ENCODE measurements at regions not wholly inside any gene's neighbourhood (a gene's known extent, or its start where the extent isn't known, plus 50 kb on each side); places are given as distances from the start of the nearest gene placed in this dataset.

DNA sequence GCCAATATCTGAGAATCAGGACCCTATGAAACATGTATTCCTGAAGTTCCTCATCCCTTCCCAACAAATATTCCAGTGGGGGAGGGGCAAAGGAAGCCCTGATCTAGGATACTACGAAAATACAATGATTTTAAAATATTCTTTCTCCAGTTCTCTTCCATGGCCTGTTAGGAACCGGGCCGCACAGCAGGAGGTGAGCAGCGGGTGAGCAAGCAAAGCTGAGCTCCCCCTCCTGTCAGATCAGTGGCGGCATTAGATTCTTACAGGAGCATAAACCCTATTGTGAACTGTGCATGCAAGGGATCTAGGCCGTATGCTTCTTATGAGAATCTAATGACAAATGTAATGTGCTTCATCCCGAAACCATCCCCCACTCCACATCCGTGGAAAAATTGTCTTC lies 370.8 kb downstream of the WDR11 start:
- no peak for FAIRE-seq
- no peak for DNase-seq (ENCODE audit: low spot score)

DNA sequence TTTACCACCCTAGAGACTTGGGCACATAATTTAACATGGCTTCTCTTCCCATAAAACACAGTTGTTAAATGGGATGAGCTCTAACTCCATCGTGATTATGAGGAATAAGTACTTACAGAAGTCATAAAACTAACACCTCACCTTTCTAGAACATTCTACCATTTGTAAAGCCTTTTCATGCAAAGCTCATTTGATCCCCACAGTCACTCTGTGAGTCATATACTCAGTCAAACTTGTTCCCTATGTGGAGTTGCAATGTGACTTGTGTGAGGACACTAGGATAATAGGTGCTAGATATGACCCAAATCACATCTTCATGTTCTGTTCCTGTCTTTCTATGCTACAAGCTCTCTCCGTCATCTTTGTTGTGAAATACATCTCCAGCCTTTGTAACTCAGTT lies 371.7 kb downstream of the WDR11 start:
- FAIRE-seq (no peak), DNase-seq (ENCODE audit: low spot score) (no peak)

GRCh38 chr10:121231079-121231478 lies 367.2 kb downstream of the FGFR2 start:
- DNase-seq (ENCODE audit: low spot score) (no peak), FAIRE-seq (no peak)

GRCh38 chr10:121232494-121232893 lies 365.8 kb downstream of the FGFR2 start:
- FAIRE-seq (no peak), DNase-seq (ENCODE audit: low spot score) (no peak)

DNA sequence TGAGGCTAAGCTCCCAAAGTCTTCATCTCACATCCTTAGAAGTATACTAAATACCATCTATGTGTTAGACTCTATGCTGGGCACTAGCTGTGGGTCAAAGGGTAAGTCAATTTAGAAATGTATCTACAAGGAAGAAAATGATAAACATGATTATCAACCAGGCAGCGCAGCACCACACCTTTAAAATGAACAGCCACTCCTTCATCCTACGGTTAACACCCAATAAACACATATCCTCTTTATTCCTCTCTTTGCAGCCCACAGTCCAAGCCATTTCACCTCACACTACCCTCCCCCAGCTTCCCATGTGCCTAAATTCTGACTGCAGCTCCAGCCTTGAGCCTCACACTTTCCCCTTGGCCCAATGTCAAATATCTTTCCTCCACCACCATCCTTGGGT lies 362.6 kb downstream of the FGFR2 start:
- no peak for FAIRE-seq
- DNase-seq (ENCODE audit: low spot score): no peak

GRCh38 chr10:121236621-121237020 lies 361.6 kb downstream of the FGFR2 start:
- no peak for DNase-seq (ENCODE audit: low spot score)
- no peak for FAIRE-seq

DNA sequence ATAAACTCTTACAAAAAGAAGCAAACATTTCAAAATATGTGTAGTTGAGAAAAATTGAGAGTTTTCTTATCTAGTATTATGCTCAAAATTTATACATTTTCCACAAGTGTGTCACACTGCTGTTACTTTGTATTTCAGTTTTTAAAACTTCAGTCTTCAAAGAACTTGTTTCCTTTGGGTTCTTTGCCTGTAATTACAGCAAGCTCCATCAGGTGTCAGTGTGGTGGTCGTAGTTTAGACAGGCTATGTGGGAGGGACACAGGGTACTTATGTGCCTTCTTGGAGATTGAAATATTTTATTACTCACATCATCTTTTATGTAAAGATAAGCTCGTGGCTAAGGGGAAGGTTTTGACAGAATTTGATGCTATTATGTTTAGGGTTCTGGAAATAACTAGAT lies 360.5 kb downstream of the FGFR2 start:
- no peak for DNase-seq (ENCODE audit: low spot score)
- FAIRE-seq: no peak

GRCh38 chr10:121240011-121240410 lies 358.2 kb downstream of the FGFR2 start:
- FAIRE-seq (no peak), DNase-seq (ENCODE audit: low spot score) (no peak)

DNA sequence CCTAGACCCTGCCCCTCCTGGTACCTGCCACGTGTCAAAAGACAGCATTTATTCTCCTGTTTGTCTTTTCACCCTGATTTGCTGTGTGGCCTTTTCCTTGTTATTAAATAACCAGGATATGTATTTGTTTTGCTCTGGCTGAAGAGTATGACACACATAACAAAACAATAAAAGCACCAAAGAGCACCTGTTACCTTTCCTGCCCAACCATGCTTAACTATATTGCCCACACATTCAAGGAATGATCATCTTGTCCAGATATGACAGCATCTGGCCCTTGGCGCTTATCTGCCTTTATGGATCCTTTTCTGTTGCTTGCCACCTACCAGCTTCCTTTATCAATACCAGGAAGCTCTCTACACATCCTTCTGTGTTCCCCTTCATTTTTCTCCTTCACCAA lies 357.7 kb downstream of the FGFR2 start:
- DNase-seq (ENCODE audit: low spot score): no peak
- FAIRE-seq: no peak

DNA sequence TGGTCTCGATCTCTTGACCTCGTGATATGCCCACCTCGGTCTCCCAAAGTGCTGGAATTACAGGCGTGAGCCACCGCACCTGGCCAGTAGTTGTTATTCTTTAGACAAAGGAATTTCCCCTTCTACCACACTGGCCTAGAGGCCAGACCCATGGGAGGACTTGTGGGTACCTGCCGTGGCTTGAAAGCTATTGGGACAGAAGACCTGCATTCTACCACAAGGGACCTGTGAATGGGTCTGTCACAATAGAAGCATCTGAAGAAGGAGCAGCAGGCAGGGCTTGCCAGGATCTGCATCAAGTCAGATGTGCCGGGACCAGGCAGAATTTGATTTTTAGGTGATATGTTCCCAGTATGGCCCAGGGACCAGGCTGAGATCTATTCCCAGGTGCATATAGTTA lies 356.9 kb downstream of the FGFR2 start:
- FAIRE-seq (no peak), DNase-seq (ENCODE audit: low spot score) (no peak)

GRCh38 chr10:121242741-121243608 lies 355.3 kb downstream of the FGFR2 start:
- no peak for FAIRE-seq
- DNase-seq (ENCODE audit: low spot score): no peak

- FAIRE-seq: no peak
- DNase-seq (ENCODE audit: low spot score): no peak
Measured at GRCh38 chr10:121243609-121244241, 354.5 kb downstream of the FGFR2 start.

DNA sequence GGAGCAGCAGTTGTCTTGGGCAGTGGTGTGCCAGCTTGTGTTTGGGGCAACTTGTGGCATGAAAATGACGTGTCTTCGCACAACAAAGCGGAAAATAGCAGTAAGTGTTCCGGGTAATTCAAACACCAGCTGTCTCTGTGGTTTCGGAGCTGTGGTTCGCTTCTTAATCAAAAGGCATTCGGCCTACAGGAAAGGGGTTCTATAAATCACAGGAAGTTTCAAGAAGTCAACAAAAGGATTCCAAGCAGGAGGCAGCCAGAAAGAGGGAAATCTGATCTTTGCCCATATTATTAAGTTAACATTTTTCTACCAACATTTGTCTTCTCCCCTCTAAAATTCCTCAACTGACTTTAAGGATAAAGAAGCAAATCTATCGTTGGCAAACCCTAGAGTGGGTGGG lies 353.4 kb downstream of the FGFR2 start:
- DNase-seq (ENCODE audit: low spot score): no peak
- FAIRE-seq: no peak

- no peak for FAIRE-seq
Measured at GRCh38 chr10:121245754-121246153, 352.5 kb downstream of the FGFR2 start.

GRCh38 chr10:121248266-121248665 lies 350.0 kb downstream of the FGFR2 start:
- FAIRE-seq (no peak), DNase-seq (ENCODE audit: low spot score) (no peak)

More at GRCh38 chr10:121245754-121246153, 352.5 kb downstream of the FGFR2 start:
- DNase-seq (ENCODE audit: low spot score): no peak

DNA sequence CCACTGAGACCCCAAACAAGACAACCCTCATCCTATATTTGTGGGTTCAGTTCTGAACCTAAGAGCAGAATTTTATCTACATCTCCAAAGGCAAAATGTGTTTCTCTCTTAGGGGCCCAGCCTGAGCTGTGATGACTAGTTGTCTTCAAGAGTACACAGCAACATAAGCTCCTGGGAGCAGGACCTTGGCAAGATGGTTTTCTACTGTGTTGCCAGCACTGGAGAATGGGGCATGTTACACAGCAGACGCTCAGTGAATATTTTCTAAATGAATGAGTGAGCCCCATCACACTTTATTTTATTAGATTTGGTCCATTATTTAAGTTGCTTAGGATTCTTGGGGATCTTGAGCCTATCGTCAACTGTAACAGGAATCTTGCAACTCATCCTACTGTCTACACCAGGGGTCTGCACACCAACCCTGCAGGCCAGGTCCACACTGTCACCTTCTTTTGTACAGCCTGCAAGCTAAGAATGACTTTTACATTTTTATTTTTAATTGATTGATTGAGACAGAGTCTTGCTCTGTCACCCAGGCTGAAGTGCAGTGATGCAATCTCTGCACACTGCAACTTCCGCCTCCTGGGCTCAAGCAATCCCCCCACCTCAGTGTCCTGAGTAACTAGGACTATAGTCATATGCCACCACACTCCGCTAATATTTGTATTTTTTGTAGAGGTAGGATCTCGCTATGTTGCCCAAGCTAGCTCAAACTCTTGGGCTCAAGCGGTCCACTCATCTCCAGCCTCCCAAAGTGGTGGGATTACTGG lies 347.1 kb downstream of the FGFR2 start:
- DNase-seq (ENCODE audit: low spot score) (no peak), FAIRE-seq (no peak)

GRCh38 chr10:121252756-121253155 lies 345.5 kb downstream of the FGFR2 start:
- FAIRE-seq: no peak
- DNase-seq (ENCODE audit: low spot score): no peak

- DNase-seq (ENCODE audit: low spot score) (no peak), FAIRE-seq (no peak)
Measured at GRCh38 chr10:121260377-121260776, 337.9 kb downstream of the FGFR2 start.

GRCh38 chr10:121261665-121262064 lies 336.6 kb downstream of the FGFR2 start:
- FAIRE-seq: no peak
- DNase-seq (ENCODE audit: low spot score): no peak

- no peak for DNase-seq (ENCODE audit: low spot score)
- FAIRE-seq: no peak
Measured at GRCh38 chr10:121262774-121263430, 335.3 kb downstream of the FGFR2 start.

DNA sequence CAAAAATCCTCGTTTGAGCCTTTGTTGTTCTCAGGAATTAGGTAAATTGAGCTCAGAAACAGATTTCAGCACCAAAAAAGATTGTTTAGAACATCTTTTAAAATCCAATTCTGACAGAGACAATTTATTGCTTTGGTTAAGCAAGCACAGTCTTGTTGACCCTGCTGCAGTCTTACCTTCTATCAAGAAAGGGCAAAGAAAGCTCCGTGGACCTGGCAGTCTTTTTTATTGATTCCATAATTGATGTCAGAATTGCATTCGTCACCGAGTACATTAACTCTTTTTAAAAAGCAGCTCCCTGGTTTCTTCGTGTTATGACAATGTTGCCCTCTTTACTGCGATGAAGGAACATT lies 334.8 kb downstream of the FGFR2 start:
- FAIRE-seq: no peak
- no peak for DNase-seq (ENCODE audit: low spot score)

Measured in RCC 7860 (cell line).